Upper lobe of right lung (tissue), 1 donor: ENCODE measurements at regions not wholly inside any gene's neighbourhood (a gene's known extent, or its start where the extent isn't known, plus 50 kb on each side); places are given as distances from the start of the nearest gene placed in this dataset.

Experiments
- ATAC-seq: fragments of 200-7000 bp; cut with Tn5 transposase; one replicate; pipeline ENCODE4 v1.9.1; 2020; ENCODE audit warnings: mild to moderate bottlenecking, moderate library complexity
- DNase-seq: peaks from one replicate; pipeline ENCODE4 v3.0.0-alpha.2; 2020
- H3K27ac ChIP-seq: fragments of 200-600 bp; one replicate; pipeline ENCODE4 v1.8.0; 2022
- H3K27me3 ChIP-seq: fragments of 200-600 bp; one replicate; pipeline ENCODE4 v1.8.0; 2022; ENCODE audit warnings: mild to moderate bottlenecking
- H3K36me3 ChIP-seq: fragments of 200-600 bp; one replicate; pipeline ENCODE4 v1.8.0; 2022
- H3K4me1 ChIP-seq: fragments of 200-600 bp; one replicate; pipeline ENCODE4 v1.8.0; 2022
- H3K4me3 ChIP-seq: fragments of 200-600 bp; one replicate; pipeline ENCODE4 v1.8.0; 2022; ENCODE audit warnings: mild to moderate bottlenecking
- H3K9me3 ChIP-seq: fragments of 200-600 bp; one replicate; pipeline ENCODE4 v1.8.0; 2022
- intact Hi-C: fragments of 100-400 bp; cut with DNase I; formaldehyde crosslinking; loops from one replicate; pipeline ENCODE4 v1.11.0; 2022
- TF ChIP-seq, protein P1 (sequence below): fragments of 200-600 bp; IDR thresholded peaks from one replicate; pipeline ENCODE4 v1.8.0; 2022; ENCODE audit warnings: antibody characterized with exemption
- donor health status: DM: no; HTN: yes; CAD: no; lungs with severe emphysema.

GRCh38 chr3:43206105-43206504 lies 80.2 kb upstream of the SNRK start:
- no peak overlapping the region for H3K4me3 ChIP-seq
- no peaks in the 10 kb centered on the region for H3K36me3 ChIP-seq
- H3K27ac ChIP-seq: no peak overlapping the region
- TF ChIP-seq, protein P1, sequence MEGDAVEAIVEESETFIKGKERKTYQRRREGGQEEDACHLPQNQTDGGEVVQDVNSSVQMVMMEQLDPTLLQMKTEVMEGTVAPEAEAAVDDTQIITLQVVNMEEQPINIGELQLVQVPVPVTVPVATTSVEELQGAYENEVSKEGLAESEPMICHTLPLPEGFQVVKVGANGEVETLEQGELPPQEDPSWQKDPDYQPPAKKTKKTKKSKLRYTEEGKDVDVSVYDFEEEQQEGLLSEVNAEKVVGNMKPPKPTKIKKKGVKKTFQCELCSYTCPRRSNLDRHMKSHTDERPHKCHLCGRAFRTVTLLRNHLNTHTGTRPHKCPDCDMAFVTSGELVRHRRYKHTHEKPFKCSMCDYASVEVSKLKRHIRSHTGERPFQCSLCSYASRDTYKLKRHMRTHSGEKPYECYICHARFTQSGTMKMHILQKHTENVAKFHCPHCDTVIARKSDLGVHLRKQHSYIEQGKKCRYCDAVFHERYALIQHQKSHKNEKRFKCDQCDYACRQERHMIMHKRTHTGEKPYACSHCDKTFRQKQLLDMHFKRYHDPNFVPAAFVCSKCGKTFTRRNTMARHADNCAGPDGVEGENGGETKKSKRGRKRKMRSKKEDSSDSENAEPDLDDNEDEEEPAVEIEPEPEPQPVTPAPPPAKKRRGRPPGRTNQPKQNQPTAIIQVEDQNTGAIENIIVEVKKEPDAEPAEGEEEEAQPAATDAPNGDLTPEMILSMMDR: no peak
- H3K9me3 ChIP-seq: no peaks in the 10 kb centered on the region
- ATAC-seq (no peak), DNase-seq (no peak)
- H3K4me1 ChIP-seq: no peaks in the 10 kb centered on the region
- intact Hi-C loops: no loop called here
- H3K27me3 ChIP-seq: no peaks in the 10 kb centered on the region

GRCh38 chr3:43203022-43203421 lies 83.3 kb upstream of the SNRK start:
- Histone ChIP-seq H3K9me3 (no peaks in the 10 kb centered on the region), H3K36me3 (no peaks in the 10 kb centered on the region), H3K4me1 (no peaks in the 10 kb centered on the region), H3K4me3 (no peak overlapping the region), H3K27me3 (no peaks in the 10 kb centered on the region), H3K27ac (no peak overlapping the region)
- ATAC-seq (no peak), DNase-seq (no peak)
- TF ChIP-seq, protein P1: no peak
- intact Hi-C loops: no loop called here

DNA sequence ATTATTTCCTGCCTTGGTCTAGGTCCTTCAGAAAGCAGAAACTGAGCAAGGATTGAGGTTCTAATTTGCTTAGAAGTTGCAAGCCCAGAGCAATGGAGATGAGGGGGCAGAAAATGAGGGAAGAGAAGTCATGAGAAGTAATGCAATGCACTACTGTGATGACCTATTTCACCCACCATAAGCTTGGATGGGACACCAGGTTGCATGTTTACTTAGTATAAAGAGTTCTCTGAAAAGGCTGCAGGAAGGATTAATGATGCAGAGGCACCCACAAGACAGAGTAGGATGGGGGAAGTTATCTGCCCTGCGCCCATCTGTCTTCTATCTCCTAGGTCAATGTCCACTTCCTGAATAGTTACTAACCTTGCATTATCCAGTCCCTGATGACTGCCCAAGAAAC lies 84.8 kb upstream of the SNRK start:
- TF ChIP-seq, protein P1: no peak
- intact Hi-C loops: no loop called here
- Histone ChIP-seq H3K27ac (no peak overlapping the region), H3K4me1 (no peaks in the 10 kb centered on the region), H3K27me3 (no peaks in the 10 kb centered on the region), H3K4me3 (no peak overlapping the region), H3K9me3 (no peaks in the 10 kb centered on the region), H3K36me3 (no peaks in the 10 kb centered on the region)
- DNase-seq (no peak), ATAC-seq (no peak)

GRCh38 chr3:43199645-43200306 lies 86.6 kb upstream of the SNRK start:
- intact Hi-C loops: no loop called here
- ATAC-seq (no peak), DNase-seq (no peak)
- H3K4me3 ChIP-seq: no peak overlapping the region
- no peaks in the 10 kb centered on the region for H3K4me1 ChIP-seq
- no peaks in the 10 kb centered on the region for H3K9me3 ChIP-seq
- no peaks in the 10 kb centered on the region for H3K27me3 ChIP-seq
- TF ChIP-seq, protein P1: no peak
- no peaks in the 10 kb centered on the region for H3K36me3 ChIP-seq
- H3K27ac ChIP-seq: no peak overlapping the region

- ATAC-seq (no peak), DNase-seq (no peak)
- Histone ChIP-seq H3K36me3 (no peaks in the 10 kb centered on the region), H3K27me3 (no peaks in the 10 kb centered on the region), H3K4me3 (no peak overlapping the region), H3K27ac (no peak overlapping the region), H3K9me3 (no peaks in the 10 kb centered on the region), H3K4me1 (no peaks in the 10 kb centered on the region)
- intact Hi-C loops: no loop called here
- TF ChIP-seq, protein P1: no peak
Measured at GRCh38 chr3:43198791-43199644, 87.3 kb upstream of the SNRK start.
